Upper lobe of left lung (tissue), 4 donors: ENCODE measurements at regions not wholly inside any gene's neighbourhood (a gene's known extent, or its start where the extent isn't known, plus 50 kb on each side); places are given as distances from the start of the nearest gene placed in this dataset.

ENCODE experiments used
- CTCF ChIP-seq, 6 experiments: fragments of 450-650 bp in 4 of 6; fragments of 200-600 bp in 2 of 6; sonication (generic) in 2 of 6; IDR thresholded peaks; one replicate each; pipeline ENCODE4 v1.5.1; 2016 to 2019; ENCODE audit warnings: antibody characterized with exemption in 6 of 6
- EP300 ChIP-seq, 4 donors: sonication (generic); formaldehyde crosslinking; IDR thresholded peaks; one replicate each; pipeline ENCODE4 v1.5.1; 2017; ENCODE audit warnings: antibody characterized with exemption in 4 of 4, control low read depth in 2 of 4
- POLR2A ChIP-seq, 4 donors: fragments of 450-650 bp; IDR thresholded peaks; one replicate each; pipeline ENCODE4 v1.5.1; 2016 to 2017; ENCODE audit warnings: antibody characterized with exemption in 4 of 4, mild to moderate bottlenecking in 2 of 4

- TF ChIP-seq CTCF (IDR thresholded peaks at IDR 0.05) (no peak), EP300 (IDR thresholded peaks at IDR 0.05) (no peak), POLR2A (IDR thresholded peaks at IDR 0.05) (no peak)
Observed at GRCh38 chr11:122509091-122509490, 146.4 kb upstream of the UBASH3B start.
